ENCODE measurements at regions not wholly inside any gene's neighbourhood (a gene's known extent, or its start where the extent isn't known, plus 50 kb on each side); places are given as distances from the start of the nearest gene placed in this dataset.

GRCh38 chr13:72125561-72125960 is 258.6 kb upstream of the DACH1 start:
- no peak for TF ChIP-seq TAF1 (IDR thresholded peaks at IDR 0.05; ENCODE audit: borderline replicate concordance, low read depth, low read length)
- no peak for TF ChIP-seq POLR2A (IDR thresholded peaks at IDR 0.05; ENCODE audit: low read depth, low read length)
- TF ChIP-seq POLR2AphosphoS5 (IDR thresholded peaks at IDR 0.05; ENCODE audit: low read depth, low read length) = no peak
